ENCODE measurements at regions not wholly inside any gene's neighbourhood (a gene's known extent, or its start where the extent isn't known, plus 50 kb on each side); places are given as distances from the start of the nearest gene placed in this dataset.
"Not testable (repeated sequence)": the region's sequence is repeated elsewhere in the genome, so short reads cannot be mapped to it uniquely, and the experiment has no call there.

- Histone ChIP-seq H3K4me1 (ENCODE audit: control insufficient read depth, insufficient read depth, low read length) (no peaks in the 10 kb centered on the region), H3K9ac (ENCODE audit: low read depth, low read length) (no peak overlapping the region), H3K27me3 (ENCODE audit: control insufficient read depth, insufficient read depth, low read length) (no peaks in the 10 kb centered on the region), H3K36me3 (ENCODE audit: control insufficient read depth, insufficient read depth, low read length) (no peaks in the 10 kb centered on the region), H3K9me3 (ENCODE audit: control insufficient read depth, insufficient read depth, low read length) (no peaks in the 10 kb centered on the region), H3K4me3 (ENCODE audit: low read depth, low read length) (no peak overlapping the region)
These were observed 77.8 kb upstream of the XIST start for GRCh38 chrX:73930300-73930699.

GRCh38 chrX:73922856-73923455 lies 70.4 kb upstream of the XIST start:
- H3K36me3 ChIP-seq (ENCODE audit: control insufficient read depth, insufficient read depth, low read length): no peaks in the 10 kb centered on the region
- peaks cover 2% of the 10 kb centered on the region for H3K4me1 ChIP-seq (ENCODE audit: control insufficient read depth, insufficient read depth, low read length)
- no peaks in the 10 kb centered on the region for H3K9me3 ChIP-seq (ENCODE audit: control insufficient read depth, insufficient read depth, low read length)
- H3K4me3 ChIP-seq (ENCODE audit: low read depth, low read length): no peak overlapping the region
- H3K27me3 ChIP-seq (ENCODE audit: control insufficient read depth, insufficient read depth, low read length): no peaks in the 10 kb centered on the region
- no peak overlapping the region for H3K9ac ChIP-seq (ENCODE audit: low read depth, low read length)

- no peak overlapping the region for H3K4me3 ChIP-seq (ENCODE audit: low read depth, low read length)
- H3K36me3 ChIP-seq (ENCODE audit: control insufficient read depth, insufficient read depth, low read length): no peaks in the 10 kb centered on the region
- no peaks in the 10 kb centered on the region for H3K27me3 ChIP-seq (ENCODE audit: control insufficient read depth, insufficient read depth, low read length)
- H3K4me1 ChIP-seq (ENCODE audit: control insufficient read depth, insufficient read depth, low read length): peaks cover 27% of the 10 kb centered on the region
- no peaks in the 10 kb centered on the region for H3K9me3 ChIP-seq (ENCODE audit: control insufficient read depth, insufficient read depth, low read length)
- H3K9ac ChIP-seq (ENCODE audit: low read depth, low read length): peak overlapping the region; percentile 48
These were observed 64.6 kb upstream of the XIST start for GRCh38 chrX:73916931-73917667.

- H3K9me3 ChIP-seq (ENCODE audit: control insufficient read depth, insufficient read depth, low read length): no peaks in the 10 kb centered on the region
- no peaks in the 10 kb centered on the region for H3K36me3 ChIP-seq (ENCODE audit: control insufficient read depth, insufficient read depth, low read length)
- H3K9ac ChIP-seq (ENCODE audit: low read depth, low read length): no peak overlapping the region
- no peaks in the 10 kb centered on the region for H3K27me3 ChIP-seq (ENCODE audit: control insufficient read depth, insufficient read depth, low read length)
- peaks cover 27% of the 10 kb centered on the region for H3K4me1 ChIP-seq (ENCODE audit: control insufficient read depth, insufficient read depth, low read length)
- H3K4me3 ChIP-seq (ENCODE audit: low read depth, low read length): no peak overlapping the region
These were observed 64.0 kb upstream of the XIST start for GRCh38 chrX:73916489-73916888.

GRCh38 chrX:73914792-73915191 lies 62.3 kb upstream of the XIST start:
- H3K4me3 ChIP-seq (ENCODE audit: low read depth, low read length); H3K9ac ChIP-seq (ENCODE audit: low read depth, low read length); H3K36me3 ChIP-seq (ENCODE audit: control insufficient read depth, insufficient read depth, low read length); H3K27me3 ChIP-seq (ENCODE audit: control insufficient read depth, insufficient read depth, low read length); H3K9me3 ChIP-seq (ENCODE audit: control insufficient read depth, insufficient read depth, low read length): not testable (repeated sequence)
- H3K4me1 ChIP-seq (ENCODE audit: control insufficient read depth, insufficient read depth, low read length): peaks cover 27% of the 10 kb centered on the region

GRCh38 chrX:73913580-73913979 lies 61.1 kb upstream of the XIST start:
- H3K27me3 ChIP-seq (ENCODE audit: control insufficient read depth, insufficient read depth, low read length): no peaks in the 10 kb centered on the region
- H3K9me3 ChIP-seq (ENCODE audit: control insufficient read depth, insufficient read depth, low read length): no peaks in the 10 kb centered on the region
- no peak overlapping the region for H3K4me3 ChIP-seq (ENCODE audit: low read depth, low read length)
- H3K36me3 ChIP-seq (ENCODE audit: control insufficient read depth, insufficient read depth, low read length): no peaks in the 10 kb centered on the region
- H3K4me1 ChIP-seq (ENCODE audit: control insufficient read depth, insufficient read depth, low read length): peaks cover 27% of the 10 kb centered on the region
- H3K9ac ChIP-seq (ENCODE audit: low read depth, low read length): no peak overlapping the region

- H3K4me3 ChIP-seq (ENCODE audit: low read depth, low read length); H3K36me3 ChIP-seq (ENCODE audit: control insufficient read depth, insufficient read depth, low read length); H3K27me3 ChIP-seq (ENCODE audit: control insufficient read depth, insufficient read depth, low read length); H3K9ac ChIP-seq (ENCODE audit: low read depth, low read length); H3K9me3 ChIP-seq (ENCODE audit: control insufficient read depth, insufficient read depth, low read length): not testable (repeated sequence)
- H3K4me1 ChIP-seq (ENCODE audit: control insufficient read depth, insufficient read depth, low read length): peaks cover 15% of the 10 kb centered on the region
These were observed 59.4 kb upstream of the XIST start for GRCh38 chrX:73911946-73912345.

- H3K36me3 ChIP-seq (ENCODE audit: control insufficient read depth, insufficient read depth, low read length); H3K4me1 ChIP-seq (ENCODE audit: control insufficient read depth, insufficient read depth, low read length); H3K9ac ChIP-seq (ENCODE audit: low read depth, low read length); H3K27me3 ChIP-seq (ENCODE audit: control insufficient read depth, insufficient read depth, low read length); H3K4me3 ChIP-seq (ENCODE audit: low read depth, low read length): not testable (repeated sequence)
- H3K9me3 ChIP-seq (ENCODE audit: control insufficient read depth, insufficient read depth, low read length): peaks cover 19% of the 10 kb centered on the region
These were observed 53.3 kb upstream of the XIST start for GRCh38 chrX:73905749-73906374.

- Histone ChIP-seq H3K4me3 (ENCODE audit: low read depth, low read length) (no peak overlapping the region), H3K27me3 (ENCODE audit: control insufficient read depth, insufficient read depth, low read length) (no peaks in the 10 kb centered on the region), H3K9ac (ENCODE audit: low read depth, low read length) (no peak overlapping the region), H3K9me3 (ENCODE audit: control insufficient read depth, insufficient read depth, low read length) (peaks cover 19% of the 10 kb centered on the region), H3K36me3 (ENCODE audit: control insufficient read depth, insufficient read depth, low read length) (no peaks in the 10 kb centered on the region), H3K4me1 (ENCODE audit: control insufficient read depth, insufficient read depth, low read length) (no peaks in the 10 kb centered on the region)
These were observed 51.4 kb upstream of the XIST start for GRCh38 chrX:73903941-73904340.
